GM12878 (cell line): ENCODE measurements at regions not wholly inside any gene's neighbourhood (a gene's known extent, or its start where the extent isn't known, plus 50 kb on each side); places are given as distances from the start of the nearest gene placed in this dataset.
"Not testable (repeated sequence)": the region's sequence is repeated elsewhere in the genome, so short reads cannot be mapped to it uniquely, and the experiment has no call there.

Experiments used
- ATAC-seq: fragments of 200-7000 bp; cut with Tn5 transposase; 3 replicates; pipeline ENCODE4 v1.9.1; 2020; ENCODE audit warnings: mild to moderate bottlenecking, moderate library complexity
- BruUV-seq: library from RNA; stranded (reverse); fragments of 400-500 nt; replicated peaks from 2 replicates; lab custom pipeline; 2021; lab: Mats Ljungman, UMichigan
- CTCF ChIA-PET: fragments of 300-600 bp; sonication (Branson Sonifier 250); formaldehyde crosslinking; extraction: SDS; loops from one replicate; lab custom pipeline; 2021; ENCODE audit warnings: inconsistent platforms; lab: Yijun Ruan, JAX
- POLR2A ChIA-PET: fragments of 350-600 bp; formaldehyde crosslinking; extraction: SDS; loops from one replicate; lab custom pipeline; 2021; ENCODE audit warnings: inconsistent platforms; lab: Charles Lee
- RAD21 ChIA-PET: fragments of 300-600 bp; sonication (Branson Sonifier 250); formaldehyde crosslinking; loops from one replicate; lab custom pipeline; 2023; ENCODE audit warnings: antibody characterized with exemption; ENCODE audit not compliant: unreplicated experiment; lab: Charles Lee
- SMC1A ChIA-PET: fragments of 300-600 bp; sonication (Branson Sonifier 250); formaldehyde crosslinking; loops from one replicate; lab custom pipeline; 2023; ENCODE audit not compliant: unreplicated experiment, uncharacterized antibody; lab: Charles Lee
- DNase-seq: peaks from one replicate; pipeline ENCODE4 v3.0.0-alpha.2; 2011; ENCODE audit warnings: low read depth, low spot score
- FAIRE-seq: peaks from 3 replicates; lab custom pipeline; 2011; peaks lifted over from hg19 to GRCh38; lab: Jason Lieb, UNC
- H2AFZ ChIP-seq: 2 replicates; pipeline ENCODE4 v1.6.0; 2011; ENCODE audit warnings: low read depth, low read length, control low read depth; ENCODE audit not compliant: control insufficient read depth
- H3K27ac ChIP-seq: 2 replicates; pipeline ENCODE4 v1.5.1; 2011; ENCODE audit warnings: control low read depth; ENCODE audit not compliant: control insufficient read depth, insufficient read depth
- H3K27me3 ChIP-seq, 2 experiments: replicated peaks in 1 of 2; 2 replicates each; pipeline versions ENCODE4 v1.6.0 to v1.6.1; 2011; ENCODE audit warnings: low read length in 1 of 2; ENCODE audit not compliant: control insufficient read depth in 2 of 2, insufficient read depth in 2 of 2
- H3K36me3 ChIP-seq, 2 experiments: 2 replicates each; pipeline ENCODE4 v1.5.1; 2011; ENCODE audit warnings: low read length in 1 of 2; ENCODE audit not compliant: control insufficient read depth in 2 of 2, insufficient read depth in 2 of 2
- H3K4me1 ChIP-seq: 2 replicates; pipeline ENCODE4 v1.6.1; 2011; ENCODE audit warnings: mild to moderate bottlenecking, low read length, moderate library complexity, mixed read lengths; ENCODE audit not compliant: control insufficient read depth, insufficient read depth
- H3K4me2 ChIP-seq: 2 replicates; pipeline ENCODE4 v1.6.0; 2011; ENCODE audit warnings: control low read depth; ENCODE audit not compliant: control insufficient read depth, insufficient read depth
- H3K4me3 ChIP-seq: fragments of 200-600 bp; sonication (generic); 2 replicates; pipeline ENCODE4 v1.5.1; 2016
- H3K79me2 ChIP-seq: 2 replicates; pipeline ENCODE4 v1.6.0; 2011; ENCODE audit warnings: low read length; ENCODE audit not compliant: control insufficient read depth, insufficient read depth
- H3K9ac ChIP-seq: 2 replicates; pipeline ENCODE4 v1.8.0; 2011; ENCODE audit warnings: low read length, control low read depth, mixed read lengths; ENCODE audit not compliant: control insufficient read depth, insufficient read depth
- H3K9me3 ChIP-seq: replicated peaks from 3 replicates; pipeline ENCODE4 v1.5.1; 2011; ENCODE audit warnings: mild to moderate bottlenecking, low read length; ENCODE audit not compliant: control insufficient read depth, insufficient read depth
- H4K20me1 ChIP-seq: 2 replicates; pipeline ENCODE4 v1.6.0; 2011; ENCODE audit not compliant: control insufficient read depth, insufficient read depth
- DPF2 ChIP-seq: fragments of 450-650 bp; IDR thresholded peaks from 2 replicates; pipeline ENCODE4 v1.6.1; 2017; ENCODE audit warnings: mild to moderate bottlenecking
- FOXK2 ChIP-seq: fragments of 450-650 bp; IDR thresholded peaks from 2 replicates; pipeline ENCODE4 v1.6.1; 2017; ENCODE audit warnings: mild to moderate bottlenecking, moderate library complexity
- KDM1A ChIP-seq: fragments of 200-600 bp; sonication (generic); IDR thresholded peaks from 2 replicates; pipeline ENCODE4 v1.6.1; 2016; ENCODE audit warnings: borderline replicate concordance
- PRDM15 ChIP-seq: fragments of 450-650 bp; formaldehyde crosslinking; IDR thresholded peaks from 2 replicates; pipeline ENCODE4 v1.4.0; 2020; ENCODE audit warnings: mild to moderate bottlenecking, moderate library complexity
- SPI1 ChIP-seq: IDR thresholded peaks from 2 replicates; pipeline ENCODE4 v1.6.1; 2011; ENCODE audit warnings: low read depth, mild to moderate bottlenecking, low read length, moderate library complexity, borderline replicate concordance; ENCODE audit not compliant: insufficient read depth
- ZNF207 ChIP-seq: fragments of 450-650 bp; IDR thresholded peaks from 2 replicates; pipeline ENCODE4 v1.6.1; 2014; ENCODE audit warnings: antibody characterized with exemption, mild to moderate bottlenecking, borderline replicate concordance
- WGBS: methylation state at CpG from one replicate; pipeline ENCODE4 v1.1.6; 2016; ENCODE audit warnings: low lambda C conversion rate; ENCODE audit not compliant: insufficient replicate concordance, insufficient coverage; ENCODE audit errors: missing lambda C conversion rate; 5-methylcytosine and 5-hydroxymethylcytosine counted together
- in situ Hi-C: fragments of 300-500 bp; cut with MboI; formaldehyde crosslinking; loops from 9 replicates; pipeline ENCODE4 v1.14.3; 2018; ENCODE audit warnings: mixed read lengths
- intact Hi-C: fragments of 100-400 bp; cut with micrococcal nuclease; formaldehyde crosslinking; loops from one replicate; pipeline ENCODE4 v1.14.2; 2022; ENCODE audit not compliant: unreplicated experiment

GRCh38 chr3:6421666-6422445 is 439.1 kb upstream of the GRM7 start:
- ATAC-seq (no peak), DNase-seq (no peak), FAIRE-seq (no peak)
- SMC1A ChIA-PET = no interaction called here
- Histone ChIP-seq H3K9me3 (no peaks in the 10 kb centered on the region; the same call in 2 of the 3 replicates), H3K9ac (no peak overlapping the region), H3K27ac (no peak overlapping the region), H3K4me1 (no peaks in the 10 kb centered on the region), H2AFZ (no peak overlapping the region), H3K27me3 (no peaks in the 10 kb centered on the region), H3K79me2 (no peaks in the 10 kb centered on the region), H3K4me3 (no peak overlapping the region), H4K20me1 (no peaks in the 10 kb centered on the region), H3K4me2 (no peak overlapping the region), H3K36me3 (no peaks in the 10 kb centered on the region)
- intact Hi-C loops (no loop called here), in situ Hi-C loops (no loop called here)
- BruUV-seq = no TSS peak
- WGBS = 2% methylated on average over 4 of the region's 4 CpGs
- TF ChIP-seq KDM1A = no peak
- CTCF ChIA-PET = interaction anchor here (0.7 kb wide), 1 partner anchor 9 kb away, joined by 3 read pairs; no protein-coding TSS in a partner anchor
- RAD21 ChIA-PET = no interaction called here
- POLR2A ChIA-PET = no interaction called here

- Histone ChIP-seq H2AFZ (no peak overlapping the region), H3K9me3 (no peaks in the 10 kb centered on the region; the same call in 2 of the 3 replicates), H3K79me2 (no peaks in the 10 kb centered on the region), H3K4me1 (no peaks in the 10 kb centered on the region), H4K20me1 (no peaks in the 10 kb centered on the region), H3K4me2 (no peak overlapping the region), H3K4me3 (no peak overlapping the region), H3K36me3 (no peaks in the 10 kb centered on the region), H3K27ac (no peak overlapping the region), H3K9ac (no peak overlapping the region), H3K27me3 (no peaks in the 10 kb centered on the region)
- RAD21 ChIA-PET = no interaction called here
- whole genome bisulfite sequencing = 27% methylated on average over 6 of the region's 6 CpGs
- intact Hi-C loops (no loop called here), in situ Hi-C loops (no loop called here)
- POLR2A ChIA-PET = no interaction called here
- no TSS peak for BruUV-seq
- no peak for TF ChIP-seq PRDM15
- TF ChIP-seq SPI1 = no peak
- no peak for TF ChIP-seq DPF2
- no peak for TF ChIP-seq FOXK2
- no peak for TF ChIP-seq ZNF207
- DNase-seq (no peak), FAIRE-seq (no peak), ATAC-seq (no peak)
- CTCF ChIA-PET = no interaction called here
- SMC1A ChIA-PET = no interaction called here
These were observed 435.6 kb upstream of the GRM7 start for GRCh38 chr3:6425289-6425820.

- RAD21 ChIA-PET, DNase-seq, POLR2A ChIA-PET, H3K79me2 ChIP-seq, H3K27ac ChIP-seq, H3K27me3 ChIP-seq, H3K4me1 ChIP-seq, in situ Hi-C loops, H3K9ac ChIP-seq, H2AFZ ChIP-seq, ATAC-seq, intact Hi-C loops, SMC1A ChIA-PET, H4K20me1 ChIP-seq, H3K4me3 ChIP-seq, BruUV-seq, H3K4me2 ChIP-seq, H3K36me3 ChIP-seq, FAIRE-seq, H3K9me3 ChIP-seq: not testable (repeated sequence)
- WGBS = 92% methylated on average over 2 of the region's 2 CpGs
- CTCF ChIA-PET = interaction anchor here (1.2 kb wide), 1 partner anchor 15 kb away, joined by 3 read pairs; no protein-coding TSS in a partner anchor
These were observed 432.6 kb upstream of the GRM7 start for GRCh38 chr3:6428276-6428675.
